ENCODE measurements at regions not wholly inside any gene's neighbourhood (a gene's known extent, or its start where the extent isn't known, plus 50 kb on each side); places are given as distances from the start of the nearest gene placed in this dataset.

DNA sequence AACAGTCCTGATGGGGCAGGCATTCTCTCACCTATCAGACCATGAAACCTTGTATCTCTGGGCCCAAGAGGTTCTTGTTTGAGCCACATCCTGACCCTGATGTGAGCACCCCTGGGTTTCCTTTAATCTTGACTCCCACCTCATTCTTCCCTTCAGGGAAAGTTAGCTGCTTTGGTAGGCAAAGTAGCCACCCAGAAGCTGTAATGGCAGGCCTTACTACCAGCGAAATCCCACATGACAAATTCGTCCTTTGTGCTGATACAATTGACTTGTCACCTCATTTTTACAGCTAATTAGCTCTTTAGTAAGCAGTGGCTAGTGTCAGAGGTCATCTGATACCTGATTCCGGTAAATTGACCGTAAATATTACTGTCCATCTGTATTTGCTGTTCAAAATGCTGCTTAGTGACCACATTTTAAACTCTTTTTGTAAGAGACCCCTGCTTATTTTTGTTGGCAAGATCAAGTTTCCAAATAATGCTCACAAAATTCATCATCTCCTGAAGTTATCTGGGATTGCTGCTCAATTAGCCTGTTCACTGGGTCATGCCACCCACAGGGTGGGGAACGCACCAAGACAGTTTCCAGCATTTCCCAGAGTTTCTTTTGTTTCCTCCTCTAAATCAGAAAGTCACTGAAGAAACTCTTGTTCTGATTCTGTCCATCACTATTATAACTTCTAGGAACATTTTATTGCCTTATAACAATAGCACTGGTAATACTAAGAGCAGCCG is 329.7 kb downstream of the GPAT3 start:
- H3K27me3 Mint-ChIP-seq (ENCODE audit: low read depth) = no peaks in the 10 kb centered on the region
- H3K4me3 Mint-ChIP-seq (ENCODE audit: unreplicated experiment) = no peak overlapping the region
- TF ChIP-seq, protein P1, sequence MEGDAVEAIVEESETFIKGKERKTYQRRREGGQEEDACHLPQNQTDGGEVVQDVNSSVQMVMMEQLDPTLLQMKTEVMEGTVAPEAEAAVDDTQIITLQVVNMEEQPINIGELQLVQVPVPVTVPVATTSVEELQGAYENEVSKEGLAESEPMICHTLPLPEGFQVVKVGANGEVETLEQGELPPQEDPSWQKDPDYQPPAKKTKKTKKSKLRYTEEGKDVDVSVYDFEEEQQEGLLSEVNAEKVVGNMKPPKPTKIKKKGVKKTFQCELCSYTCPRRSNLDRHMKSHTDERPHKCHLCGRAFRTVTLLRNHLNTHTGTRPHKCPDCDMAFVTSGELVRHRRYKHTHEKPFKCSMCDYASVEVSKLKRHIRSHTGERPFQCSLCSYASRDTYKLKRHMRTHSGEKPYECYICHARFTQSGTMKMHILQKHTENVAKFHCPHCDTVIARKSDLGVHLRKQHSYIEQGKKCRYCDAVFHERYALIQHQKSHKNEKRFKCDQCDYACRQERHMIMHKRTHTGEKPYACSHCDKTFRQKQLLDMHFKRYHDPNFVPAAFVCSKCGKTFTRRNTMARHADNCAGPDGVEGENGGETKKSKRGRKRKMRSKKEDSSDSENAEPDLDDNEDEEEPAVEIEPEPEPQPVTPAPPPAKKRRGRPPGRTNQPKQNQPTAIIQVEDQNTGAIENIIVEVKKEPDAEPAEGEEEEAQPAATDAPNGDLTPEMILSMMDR (IDR thresholded peaks at IDR 0.05) = no peak
- no peaks in the 10 kb centered on the region for H3K36me3 Mint-ChIP-seq (ENCODE audit: low read depth)
- no peak overlapping the region for H3K27ac Mint-ChIP-seq (ENCODE audit: unreplicated experiment)
- no peaks in the 10 kb centered on the region for H3K9me3 Mint-ChIP-seq (ENCODE audit: low read depth)
- H3K4me1 Mint-ChIP-seq (ENCODE audit: low read depth) = no peaks in the 10 kb centered on the region
- no peak for DNase-seq (ENCODE audit: low spot score)

GRCh38 chr4:83864097-83864817 is 328.3 kb downstream of the GPAT3 start:
- Mint-ChIP-seq H3K27me3 (ENCODE audit: low read depth) (no peaks in the 10 kb centered on the region), H3K4me3 (ENCODE audit: unreplicated experiment) (no peak overlapping the region), H3K27ac (ENCODE audit: unreplicated experiment) (no peak overlapping the region), H3K4me1 (ENCODE audit: low read depth) (no peaks in the 10 kb centered on the region), H3K36me3 (ENCODE audit: low read depth) (no peaks in the 10 kb centered on the region), H3K9me3 (ENCODE audit: low read depth) (no peaks in the 10 kb centered on the region)
- TF ChIP-seq, protein P1 (IDR thresholded peaks at IDR 0.05) = no peak
- no peak for DNase-seq (ENCODE audit: low spot score)

- peaks cover 6% of the 10 kb centered on the region for H3K4me1 Mint-ChIP-seq (ENCODE audit: low read depth)
- TF ChIP-seq, protein P1 (IDR thresholded peaks at IDR 0.05) = no peak
- no peaks in the 10 kb centered on the region for H3K36me3 Mint-ChIP-seq (ENCODE audit: low read depth)
- H3K27ac Mint-ChIP-seq (ENCODE audit: unreplicated experiment) = no peak overlapping the region
- no peaks in the 10 kb centered on the region for H3K9me3 Mint-ChIP-seq (ENCODE audit: low read depth)
- H3K4me3 Mint-ChIP-seq (ENCODE audit: unreplicated experiment) = no peak overlapping the region
- no peak for DNase-seq (ENCODE audit: low spot score)
- H3K27me3 Mint-ChIP-seq (ENCODE audit: low read depth) = no peaks in the 10 kb centered on the region
Observed at GRCh38 chr4:83862471-83862870, 326.6 kb downstream of the GPAT3 start.

DNA sequence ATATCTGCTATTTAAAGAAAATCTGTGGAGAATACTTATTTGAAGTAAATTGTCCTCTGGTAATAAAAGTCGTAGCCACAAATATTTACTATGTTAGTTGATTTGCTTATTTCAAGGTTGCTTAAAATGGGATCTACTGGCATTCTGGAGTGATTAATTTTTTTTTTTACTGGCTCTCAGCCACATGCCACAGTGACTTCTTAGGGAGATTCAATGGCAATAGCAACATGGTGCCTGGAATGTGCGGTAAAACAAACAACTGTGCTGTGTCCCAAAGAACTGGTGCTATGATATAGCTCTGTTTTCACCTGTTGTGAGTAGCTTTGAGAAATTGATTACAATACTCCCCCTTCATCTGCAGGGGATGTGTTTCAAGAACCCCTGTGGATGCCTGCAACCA is 324.3 kb downstream of the GPAT3 start:
- Mint-ChIP-seq H3K36me3 (ENCODE audit: low read depth) (no peaks in the 10 kb centered on the region), H3K9me3 (ENCODE audit: low read depth) (no peaks in the 10 kb centered on the region), H3K4me1 (ENCODE audit: low read depth) (peaks cover 14% of the 10 kb centered on the region), H3K27me3 (ENCODE audit: low read depth) (no peaks in the 10 kb centered on the region), H3K27ac (ENCODE audit: unreplicated experiment) (no peak overlapping the region), H3K4me3 (ENCODE audit: unreplicated experiment) (no peak overlapping the region)
- no peak for DNase-seq (ENCODE audit: low spot score)
- TF ChIP-seq, protein P1 (IDR thresholded peaks at IDR 0.05) = no peak

DNA sequence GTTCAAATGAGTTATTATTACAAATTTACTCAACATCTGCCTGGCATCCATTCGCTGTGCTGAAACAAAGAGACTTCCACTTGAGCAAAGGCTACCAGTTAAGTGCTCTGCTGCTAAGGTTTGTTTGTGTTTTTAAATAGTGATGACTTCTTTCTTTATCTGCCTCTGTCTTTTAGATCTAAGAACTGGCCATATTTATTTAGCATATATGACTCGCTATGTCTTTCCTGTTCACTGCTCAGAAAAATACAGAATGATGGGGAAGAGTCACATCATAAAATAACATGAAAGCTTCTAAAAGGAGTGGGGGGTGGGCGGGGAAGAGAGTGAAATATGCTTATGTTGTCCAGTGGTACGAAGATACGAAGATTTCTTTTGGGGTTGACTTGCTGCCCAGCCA is 322.2 kb downstream of the GPAT3 start:
- no peaks in the 10 kb centered on the region for H3K9me3 Mint-ChIP-seq (ENCODE audit: low read depth)
- no peak for DNase-seq (ENCODE audit: low spot score)
- H3K27me3 Mint-ChIP-seq (ENCODE audit: low read depth) = no peaks in the 10 kb centered on the region
- TF ChIP-seq, protein P1 (IDR thresholded peaks at IDR 0.05) = no peak
- H3K4me3 Mint-ChIP-seq (ENCODE audit: unreplicated experiment) = no peak overlapping the region
- no peaks in the 10 kb centered on the region for H3K36me3 Mint-ChIP-seq (ENCODE audit: low read depth)
- H3K27ac Mint-ChIP-seq (ENCODE audit: unreplicated experiment) = no peak overlapping the region
- H3K4me1 Mint-ChIP-seq (ENCODE audit: low read depth) = peaks cover 26% of the 10 kb centered on the region

All from chondrocyte (in vitro differentiated cells).